GM19043 (cell line): ENCODE measurements at regions not wholly inside any gene's neighbourhood (a gene's known extent, or its start where the extent isn't known, plus 50 kb on each side); places are given as distances from the start of the nearest gene placed in this dataset.
"Not testable (repeated sequence)": the region's sequence is repeated elsewhere in the genome, so short reads cannot be mapped to it uniquely, and the experiment has no call there.

Source experiments
- ATAC-seq: cut with Tn5 transposase; IDR thresholded peaks from one replicate; pipeline ENCODE4 v1.9.1; 2021; ENCODE audit warnings: low read depth; ENCODE audit not compliant: unreplicated experiment

DNA sequence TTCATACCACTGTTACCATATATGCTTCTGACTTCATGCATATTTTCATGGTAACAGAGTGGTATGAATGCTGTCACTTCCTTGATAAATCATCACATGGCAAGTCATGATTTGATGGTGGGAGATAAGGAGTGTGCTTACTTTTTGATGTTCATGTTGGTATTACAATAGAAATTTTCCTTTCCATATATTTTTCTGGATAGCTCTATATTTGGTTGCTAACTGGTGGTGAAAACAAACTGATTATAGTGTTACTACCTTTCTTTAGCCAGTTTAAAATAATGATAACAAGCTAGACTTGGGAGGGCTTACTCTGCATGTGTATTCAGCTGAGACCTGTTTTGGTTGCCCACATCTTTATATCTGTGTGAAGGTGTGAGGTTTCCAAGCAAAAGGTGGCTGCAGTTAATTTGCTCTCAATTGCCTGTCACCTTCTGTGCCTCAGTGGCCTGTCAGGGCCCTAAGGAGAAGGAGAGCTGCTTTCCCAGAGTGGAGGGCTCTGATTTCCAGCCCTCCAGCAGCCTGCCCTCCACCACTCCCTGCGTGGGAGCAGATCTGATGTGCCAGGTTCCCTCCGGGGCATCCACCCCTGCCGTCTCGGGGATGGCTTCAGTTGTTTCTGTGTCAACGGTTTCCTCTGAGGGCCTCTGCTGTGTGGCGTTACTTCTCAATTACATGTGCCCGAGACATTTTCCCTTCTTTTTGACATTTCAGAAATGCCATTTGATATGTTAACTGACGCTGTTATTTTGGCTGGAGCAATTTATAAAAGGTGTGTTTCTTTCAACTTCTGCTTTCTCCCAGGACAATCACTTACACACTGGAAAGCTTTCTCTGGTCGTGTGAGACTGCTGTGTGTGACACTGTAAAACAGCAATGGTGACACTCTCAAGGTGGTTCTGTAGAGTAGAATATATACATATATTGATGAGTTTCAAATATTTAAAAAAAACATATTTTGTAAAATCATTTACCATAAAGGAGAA, 107.7 kb upstream of the KLF6 start:
- ATAC-seq: no peak

DNA sequence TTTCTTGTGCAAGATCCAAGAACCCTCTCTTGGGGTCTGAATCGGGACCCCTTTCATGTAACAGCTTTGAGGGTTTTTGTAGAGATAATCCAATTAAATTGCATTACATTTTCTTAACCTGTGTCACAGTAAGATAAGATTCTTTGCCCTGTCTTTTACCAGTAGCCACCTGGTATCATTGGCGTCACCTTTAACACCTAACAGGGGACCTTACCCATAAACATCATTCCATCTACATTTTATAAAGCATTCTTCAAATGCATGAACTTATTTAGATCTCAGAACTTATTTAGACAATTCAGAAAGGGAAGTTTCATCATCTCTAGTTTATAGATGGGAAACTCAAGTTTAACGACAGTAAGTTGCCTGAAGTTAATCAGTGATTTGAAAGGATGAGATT, 106.4 kb upstream of the KLF6 start:
- ATAC-seq: no peak

DNA sequence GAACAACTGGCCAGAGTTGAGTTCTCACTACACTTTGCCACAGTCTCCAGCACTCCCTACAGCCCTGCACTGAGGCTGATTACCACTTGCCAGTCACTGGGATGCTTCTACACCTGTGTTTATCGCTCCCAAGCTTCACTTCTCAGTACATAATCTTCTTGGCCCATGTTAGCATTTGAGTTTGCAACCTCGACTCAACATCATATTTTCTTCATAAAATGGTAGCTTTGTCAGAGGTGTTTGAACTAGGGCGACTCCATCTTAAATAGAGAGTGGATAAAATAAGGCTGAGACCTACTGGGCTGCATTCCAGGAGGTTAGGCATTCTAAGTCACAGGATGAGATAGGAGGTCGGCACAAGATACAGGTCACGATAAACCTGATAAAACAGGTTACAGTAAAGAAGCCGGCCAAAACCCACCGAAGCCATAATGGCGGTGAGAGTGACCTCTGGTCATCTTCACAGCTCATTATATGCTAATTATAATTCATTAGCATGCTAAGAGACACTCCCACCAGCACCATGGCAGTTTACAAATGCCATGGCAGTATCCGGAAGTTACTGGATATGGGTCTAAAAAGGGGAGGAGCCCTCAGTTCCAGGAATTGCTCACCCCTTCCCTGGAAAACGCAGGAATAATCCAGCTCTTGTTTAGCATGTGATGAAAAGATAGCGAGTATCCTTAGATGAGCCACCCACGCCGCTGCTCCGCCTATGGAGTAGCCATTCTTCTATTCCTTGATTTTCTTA, 105.8 kb upstream of the KLF6 start:
- no peak for ATAC-seq

DNA sequence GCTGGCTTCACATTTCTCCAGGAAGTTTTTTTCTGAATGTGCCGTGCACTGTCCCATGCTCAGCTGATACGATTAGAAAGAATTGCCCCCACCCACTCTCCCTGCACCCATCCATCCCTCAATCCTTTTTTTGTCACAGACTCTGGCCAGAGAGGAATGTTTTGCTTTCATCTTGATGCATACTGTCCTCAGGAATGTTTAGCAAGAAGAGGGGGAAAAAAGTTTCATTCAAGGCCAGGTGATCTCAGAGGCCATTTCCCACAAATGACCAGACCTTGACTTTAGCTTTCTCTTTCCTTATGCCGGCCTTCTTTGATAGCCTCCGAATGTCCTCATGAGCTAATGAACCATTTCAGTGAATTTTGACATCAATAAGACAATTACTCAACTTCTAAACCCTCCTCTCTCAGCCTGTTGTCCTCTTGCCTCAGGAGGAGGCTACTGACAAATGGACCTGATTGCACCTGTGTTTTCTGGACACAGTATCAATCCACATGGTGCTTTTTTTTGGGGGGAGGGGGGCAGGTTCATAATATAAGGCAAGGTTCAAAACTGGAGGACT, 105.0 kb upstream of the KLF6 start:
- ATAC-seq: no peak

DNA sequence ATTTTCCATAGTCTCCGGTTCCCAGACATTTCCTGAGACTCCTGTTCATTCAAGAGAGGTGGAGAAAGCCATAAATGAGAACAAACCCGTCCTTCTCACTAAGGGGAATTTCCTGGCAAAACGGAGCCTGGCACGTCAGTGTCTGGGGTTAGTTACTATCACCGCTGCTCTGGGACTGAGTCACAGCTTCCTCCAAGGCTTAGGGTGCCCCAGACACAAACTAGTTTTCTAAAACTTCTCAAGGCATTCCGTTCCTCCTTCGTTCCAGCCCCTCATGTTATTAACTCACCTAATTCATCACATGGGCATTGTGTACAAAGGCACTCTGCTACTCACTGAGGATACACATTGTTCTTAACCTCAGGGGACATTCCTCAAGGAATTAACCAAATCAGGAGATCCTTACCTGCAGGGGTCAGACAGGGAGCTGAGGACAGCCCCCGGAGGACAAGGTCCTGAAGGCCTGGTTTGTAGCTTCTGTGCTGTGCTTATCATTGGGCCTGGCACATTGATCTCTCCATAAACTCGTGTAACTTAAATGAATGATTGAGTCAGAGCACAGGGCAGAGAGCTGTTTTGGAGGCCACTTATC, 103.0 kb upstream of the KLF6 start:
- ATAC-seq: peak; percentile 72

DNA sequence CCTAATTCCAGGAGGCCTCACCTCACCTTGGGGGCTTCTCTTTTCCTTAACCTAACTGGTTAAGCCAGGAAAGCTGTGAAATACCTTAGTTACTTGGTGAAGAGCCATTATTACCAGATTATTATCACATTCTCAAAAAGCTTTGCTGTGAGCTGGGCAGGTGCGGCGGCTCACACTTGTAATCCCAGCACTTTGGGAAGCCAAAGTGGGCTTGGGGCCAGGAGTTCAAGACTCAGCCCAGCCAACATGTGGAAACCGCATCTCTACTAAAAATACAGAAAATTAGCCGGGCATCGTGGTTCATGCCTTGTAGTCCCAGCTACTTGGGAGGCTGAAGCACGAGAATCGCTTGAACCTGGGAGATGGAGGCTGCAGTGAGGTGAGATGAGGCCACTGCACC, 102.4 kb upstream of the KLF6 start:
- ATAC-seq: no peak

DNA sequence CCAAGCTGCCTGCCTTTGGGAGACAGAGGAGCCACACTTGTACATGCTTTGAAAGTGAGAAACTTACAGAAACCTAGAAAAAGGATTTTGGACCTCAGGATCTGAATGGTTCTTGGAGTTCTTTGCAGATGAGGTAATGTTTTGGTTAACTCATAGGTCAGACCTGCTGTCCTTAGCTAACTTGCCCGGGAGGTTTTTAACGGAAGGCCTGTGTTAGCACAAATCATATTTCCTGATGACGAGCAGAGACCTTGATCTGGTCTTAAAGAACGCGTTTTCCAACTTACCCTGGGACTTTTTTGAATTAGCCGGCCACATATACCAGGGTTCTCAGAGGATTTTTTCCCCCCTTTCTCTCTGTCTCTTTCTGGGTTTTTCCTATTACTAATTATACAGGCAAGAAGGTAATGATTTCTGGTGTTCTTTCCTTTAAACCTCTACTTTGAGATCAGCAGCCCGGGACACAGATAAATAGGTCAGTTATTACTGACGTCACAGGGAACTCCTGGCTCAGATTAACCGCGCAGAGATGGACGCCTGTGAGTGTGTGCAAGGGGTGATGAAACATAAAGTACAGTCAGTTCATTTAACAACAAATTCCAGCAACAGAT, 101.7 kb upstream of the KLF6 start:
- ATAC-seq: no peak

DNA sequence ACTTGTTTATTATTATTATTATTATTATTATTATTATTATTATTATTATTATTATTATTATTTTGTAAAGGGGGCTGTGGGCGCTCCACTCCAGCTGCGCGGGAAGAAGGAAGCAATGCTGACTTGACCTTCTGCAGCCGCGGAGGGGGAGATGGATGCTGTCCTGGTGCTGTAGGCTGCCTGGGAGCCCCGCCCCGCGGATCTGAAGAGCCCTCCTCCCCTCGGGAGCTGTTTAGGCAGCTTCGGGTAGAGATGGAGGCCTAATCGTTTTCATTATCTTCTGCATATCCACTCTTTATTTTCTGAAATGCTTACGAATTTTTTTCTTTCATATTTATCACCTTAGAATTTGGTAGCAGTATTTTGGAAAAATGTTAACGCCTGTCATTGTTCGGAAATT, 101.2 kb upstream of the KLF6 start:
- no peak for ATAC-seq

DNA sequence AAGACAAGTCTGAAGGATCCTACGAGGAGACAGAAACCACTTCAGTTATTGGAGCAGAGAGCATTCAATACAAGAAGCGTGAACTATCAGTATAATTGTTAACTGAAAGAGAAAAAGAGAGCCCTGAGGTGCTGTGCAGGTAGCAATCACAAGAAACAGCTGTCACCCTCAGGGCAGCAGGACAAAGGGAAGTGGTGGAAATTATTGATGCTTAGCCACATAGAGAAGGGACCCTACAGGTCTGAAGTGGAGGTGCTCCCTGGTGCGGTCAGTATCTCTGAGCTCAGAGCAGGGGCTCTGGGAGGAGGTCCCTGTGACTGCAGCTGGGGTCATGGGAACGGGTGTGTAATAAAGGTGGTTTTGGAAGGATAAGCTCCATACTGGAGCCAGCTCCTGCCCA, 97.8 kb upstream of the KLF6 start:
- no peak for ATAC-seq

DNA sequence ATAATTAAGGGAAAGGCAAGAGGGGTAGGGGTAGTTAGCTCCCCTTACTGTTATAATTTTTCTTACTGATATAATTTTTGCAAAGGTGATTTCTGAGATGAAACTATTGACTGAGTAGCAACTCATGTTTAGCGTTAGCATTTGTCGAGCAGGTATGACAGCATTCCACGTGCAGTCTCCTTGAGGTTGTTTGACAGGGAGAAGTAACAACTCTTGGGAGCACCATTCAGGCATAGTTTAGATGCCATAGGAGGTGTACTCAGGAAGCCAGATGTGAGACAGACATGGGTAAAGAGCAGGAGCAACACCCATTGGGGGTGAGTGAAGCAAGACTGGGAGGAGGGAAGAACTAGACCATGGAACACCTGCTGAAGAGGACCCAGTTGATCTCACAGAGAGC, 96.6 kb upstream of the KLF6 start:
- ATAC-seq: no peak

DNA sequence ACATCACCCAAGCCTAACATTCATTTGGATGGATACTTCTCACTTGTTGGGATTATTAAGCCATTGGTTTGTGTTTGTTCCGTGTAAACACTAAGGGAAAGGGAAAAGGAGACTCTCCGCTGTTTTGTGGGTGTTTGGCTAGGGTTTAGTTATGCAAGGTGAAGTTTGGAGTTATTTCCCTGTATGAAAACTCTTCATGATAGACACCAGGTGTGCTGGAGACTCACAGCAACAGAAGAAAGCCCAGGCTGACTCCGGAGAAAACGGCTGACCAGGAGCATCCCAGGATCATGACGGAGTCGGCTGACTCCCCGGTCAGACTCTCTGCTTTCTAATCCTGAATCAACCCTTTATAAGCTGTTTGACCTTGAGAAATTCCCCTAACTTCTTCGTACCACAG, 94.1 kb upstream of the KLF6 start:
- ATAC-seq: no peak

DNA sequence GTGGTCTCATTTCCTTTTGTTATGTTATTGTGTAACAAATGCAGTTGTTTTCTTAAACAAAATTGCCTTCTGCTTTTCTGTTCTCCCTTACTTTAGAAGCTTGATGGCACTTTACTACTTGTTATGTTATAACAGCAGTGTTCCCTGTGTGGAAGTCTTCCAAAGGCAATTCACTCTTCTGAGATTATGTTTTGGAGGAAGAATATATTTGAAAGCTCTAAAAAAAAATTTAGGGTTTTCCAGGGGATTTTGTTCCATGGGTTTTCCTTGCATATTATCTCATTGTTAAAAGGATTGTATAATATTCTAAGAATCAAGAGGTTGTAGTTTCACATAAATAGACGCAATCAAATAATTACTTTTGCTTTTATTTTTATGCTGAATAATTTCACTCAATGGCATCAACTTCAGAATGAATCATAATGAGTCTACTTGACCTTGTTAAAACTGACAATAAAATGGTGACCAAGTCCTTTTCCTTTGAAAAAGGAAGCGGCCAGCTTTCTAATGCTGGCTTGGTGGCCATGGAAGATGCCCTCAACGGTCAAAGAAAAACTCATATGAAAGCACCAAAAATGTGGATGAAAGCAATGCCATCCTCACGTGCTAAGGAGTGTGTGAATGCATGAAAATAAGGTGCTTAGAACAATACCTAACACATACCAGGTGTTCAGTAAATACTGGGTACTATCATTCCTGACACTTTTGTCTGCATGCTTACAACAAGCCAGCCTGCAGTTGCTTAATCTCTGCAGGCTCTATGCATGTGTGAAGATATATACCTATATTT, 92.4 kb upstream of the KLF6 start:
- no peak for ATAC-seq

DNA sequence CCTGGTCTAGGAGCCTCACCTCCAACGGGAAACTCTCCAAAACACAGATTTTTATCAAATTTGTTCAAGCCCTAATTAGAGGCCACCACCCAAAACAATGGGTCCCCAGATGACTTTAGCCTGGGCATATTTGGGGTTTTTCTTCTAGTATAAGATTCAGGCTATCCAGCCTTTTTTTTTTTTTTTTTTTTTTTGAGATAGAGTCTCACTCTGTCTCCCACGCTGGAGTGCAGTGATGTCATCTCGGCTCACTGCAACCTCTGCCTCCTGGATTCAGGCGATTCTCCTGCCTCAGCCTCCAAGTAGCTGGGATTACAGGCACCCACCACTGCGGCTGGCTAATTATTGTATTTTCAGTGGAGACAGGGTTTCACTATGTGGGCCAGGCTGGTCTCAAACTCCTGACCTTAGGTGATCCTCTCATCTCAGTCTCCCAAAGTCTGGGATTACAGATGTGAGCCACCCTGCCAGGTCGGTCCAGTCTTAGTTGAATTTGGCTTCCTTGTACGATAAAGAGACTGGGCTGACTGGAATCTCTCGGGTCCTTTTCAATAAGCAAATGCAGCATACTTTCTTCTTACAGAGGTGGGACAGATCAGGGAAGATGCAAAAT, 91.4 kb upstream of the KLF6 start:
- no peak for ATAC-seq

DNA sequence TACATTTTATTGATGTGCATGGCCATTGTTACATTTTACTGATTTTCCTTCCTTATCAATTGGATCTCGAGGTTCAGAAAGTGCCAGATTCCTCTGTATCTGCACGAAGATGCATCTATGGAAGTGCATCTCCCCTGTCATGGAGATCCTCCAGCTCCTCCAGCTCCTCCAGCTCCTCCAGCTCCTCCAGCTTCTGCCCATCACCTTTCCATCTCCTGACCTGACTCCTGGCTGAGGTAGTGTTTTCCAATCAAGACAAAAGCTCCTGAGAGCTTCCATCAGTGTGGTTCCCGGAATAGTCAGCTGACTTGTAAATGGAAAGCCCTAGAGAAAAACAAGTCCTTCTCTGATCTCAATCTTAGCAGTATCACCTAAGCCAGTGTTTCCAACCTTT, 90.8 kb upstream of the KLF6 start:
- no peak for ATAC-seq

DNA sequence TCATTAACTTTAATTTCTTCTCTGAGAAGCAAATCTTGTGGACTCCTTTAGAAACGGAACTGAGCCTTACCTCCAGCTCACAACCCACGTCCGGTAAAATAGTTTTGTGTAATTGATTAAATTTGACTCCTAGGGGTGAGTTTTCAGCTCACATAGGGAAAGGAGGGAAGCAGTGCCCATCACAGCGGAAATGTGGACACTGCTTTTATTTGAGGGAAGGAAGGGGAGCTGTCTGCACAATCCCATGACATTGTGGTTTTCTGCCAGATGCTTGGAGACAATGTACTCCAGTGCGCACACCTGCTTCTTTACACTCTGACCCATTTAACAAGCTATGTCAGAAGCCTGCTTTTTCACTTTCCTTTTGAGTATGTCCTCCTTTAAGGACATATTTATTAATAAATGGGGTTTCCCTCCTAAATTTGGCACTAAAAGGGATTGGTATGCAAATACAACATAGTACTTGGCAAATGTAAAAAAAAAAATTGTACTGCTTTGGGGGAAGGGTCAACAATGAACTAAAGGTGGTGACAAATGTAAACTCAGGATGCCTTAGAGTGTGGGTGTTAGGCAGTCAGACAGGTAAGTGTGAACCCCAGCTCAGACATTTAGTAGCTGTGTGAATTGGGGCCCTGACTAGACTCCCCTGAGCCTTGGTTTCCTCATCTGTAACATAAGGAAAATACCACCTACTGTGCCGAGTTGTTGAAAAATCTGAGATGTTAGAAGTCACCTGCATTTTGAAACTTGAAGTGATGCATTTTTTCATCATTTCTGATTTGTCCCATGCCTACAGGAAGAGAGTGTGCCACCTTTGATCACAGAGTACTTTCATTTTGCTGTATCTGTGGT, 90.2 kb upstream of the KLF6 start:
- peak; percentile 67 for ATAC-seq

DNA sequence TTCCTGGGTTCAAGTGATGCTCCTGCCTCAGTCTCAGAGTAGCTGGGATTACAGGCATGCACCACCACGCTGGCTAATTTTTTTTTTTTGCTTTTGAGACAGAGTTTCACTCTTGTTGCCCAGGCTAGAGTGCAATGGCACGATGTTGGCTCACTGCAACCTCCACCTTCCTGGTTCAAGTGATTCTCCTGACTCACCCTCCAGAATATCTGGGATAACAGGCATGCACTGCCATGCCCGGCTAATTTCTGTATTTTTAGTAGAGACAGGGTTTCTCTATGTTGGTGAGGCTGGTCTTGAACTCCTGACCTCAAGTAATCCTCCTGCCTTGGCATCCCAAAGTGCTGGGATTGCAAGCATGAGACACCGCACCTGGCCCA, 89.6 kb upstream of the KLF6 start:
- ATAC-seq: not testable (repeated sequence)

DNA sequence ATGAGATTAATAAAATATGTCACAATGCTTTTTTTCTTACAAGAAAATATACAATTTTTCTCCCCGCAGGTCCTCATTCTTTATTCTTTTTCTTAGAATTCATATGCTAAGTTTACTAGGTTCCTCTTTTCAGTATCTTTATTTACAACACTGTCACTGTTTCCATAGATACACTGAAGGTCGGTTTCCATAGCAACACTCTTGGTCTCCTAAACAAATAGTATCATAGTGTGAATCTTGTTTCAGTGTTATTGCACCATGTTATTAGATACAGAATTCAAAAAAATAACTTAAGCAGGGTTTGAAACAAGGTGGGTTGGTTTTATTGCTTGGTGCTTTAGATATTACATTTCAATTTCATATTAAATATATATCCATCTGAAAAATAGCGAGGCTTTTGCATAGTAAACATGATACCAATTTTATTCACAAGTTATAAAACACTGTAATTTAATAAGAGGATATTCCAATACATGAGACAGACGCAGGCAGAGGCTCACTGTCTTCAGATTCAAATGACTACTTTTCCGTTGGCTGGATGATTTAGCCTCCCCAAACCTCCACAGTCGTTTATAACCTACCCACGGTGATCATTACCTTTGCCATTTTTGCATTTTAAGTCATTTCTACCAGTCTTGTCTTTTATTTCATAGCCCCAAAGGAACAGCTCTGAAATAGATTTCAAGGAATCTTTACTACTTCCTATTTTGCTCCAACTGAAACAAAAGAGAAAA, 88.9 kb upstream of the KLF6 start:
- peak; percentile 60 for ATAC-seq

DNA sequence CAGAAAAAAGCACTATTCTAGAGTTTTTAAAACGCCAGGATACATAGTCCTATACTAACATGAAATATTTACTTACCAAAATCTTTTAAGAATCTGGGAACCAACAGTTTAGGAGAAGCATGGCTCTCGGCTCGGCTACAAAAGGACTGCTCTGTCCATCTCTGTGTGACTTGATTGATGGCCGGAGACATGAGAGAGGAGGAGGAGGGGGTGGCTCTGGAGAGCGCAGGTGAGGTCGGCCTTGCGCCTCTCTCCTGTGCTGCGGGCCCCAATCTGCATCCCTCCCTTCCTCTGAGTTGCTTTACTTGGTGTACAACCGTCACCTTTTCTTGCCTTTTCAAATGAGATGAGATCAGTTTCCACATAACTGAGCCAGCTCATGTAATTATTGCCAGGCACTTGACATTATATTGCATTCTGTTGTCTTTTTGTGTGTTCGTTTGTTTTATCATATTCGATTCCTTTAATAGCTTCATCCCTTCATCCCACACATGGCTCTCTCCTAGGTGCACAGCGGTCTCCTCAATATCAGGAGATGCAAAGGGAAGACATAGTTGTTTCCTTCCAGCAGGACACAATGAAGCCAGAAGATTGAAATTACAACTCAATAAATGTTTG, 87.8 kb upstream of the KLF6 start:
- no peak for ATAC-seq
